Heart left ventricle (tissue), 13 donors: ENCODE measurements at regions not wholly inside any gene's neighbourhood (a gene's known extent, or its start where the extent isn't known, plus 50 kb on each side); places are given as distances from the start of the nearest gene placed in this dataset.

ENCODE experiments used
- POLR2A ChIP-seq, 2 donors: fragments of 450-650 bp; IDR thresholded peaks; one replicate each; pipeline ENCODE4 v1.6.1; 2017; ENCODE audit warnings: antibody characterized with exemption in 2 of 2, mild to moderate bottlenecking in 2 of 2, moderate library complexity in 2 of 2
- TF ChIP-seq, protein P1 (sequence below), 12 donors: fragments of 200-600 bp; sonication (generic) in 4 of 12; IDR thresholded peaks; one replicate each; pipeline versions ENCODE4 v1.5.0 to v1.8.0; 2018 to 2022; ENCODE audit warnings: antibody characterized with exemption in 12 of 12, mild to moderate bottlenecking in 5 of 12
- donor health status: ischemic (EF 13 %, LVEDD 7.1; RV severe dilation, severe dysfunction).
- donor health status: DM: no; HTN: yes; CAD: no.
- donor health status: DM: no; HTN: no; CAD: no.
- donor health status: ischemic (EF 25% LVEDD 6.9; RV normal size, moderate dysfunction).
- donor health status: ischemic (EF 25% LVEDD 5.7; RV mildly dilated, moderate dysfunction).
- donor health status: ischemic (EF 35%, LVEDD 5.7; RV mildly dilated, moderate dysfunction).
- donor health status: nonischemic (EF 11% LVEDD 7.7; RV severe dilation, severe dysfunction).
- donor health status: DM: yes; HTN: yes; CAD: no.
- donor health status: PGD.
- donor health status: ischemic (EF 29% LVEDD 5.4; RV normal size, mild dysfunction).
- donor health status: nonischemic (EF 23%, LVEDD 6.1; RV moderate dilation, normal function).

DNA sequence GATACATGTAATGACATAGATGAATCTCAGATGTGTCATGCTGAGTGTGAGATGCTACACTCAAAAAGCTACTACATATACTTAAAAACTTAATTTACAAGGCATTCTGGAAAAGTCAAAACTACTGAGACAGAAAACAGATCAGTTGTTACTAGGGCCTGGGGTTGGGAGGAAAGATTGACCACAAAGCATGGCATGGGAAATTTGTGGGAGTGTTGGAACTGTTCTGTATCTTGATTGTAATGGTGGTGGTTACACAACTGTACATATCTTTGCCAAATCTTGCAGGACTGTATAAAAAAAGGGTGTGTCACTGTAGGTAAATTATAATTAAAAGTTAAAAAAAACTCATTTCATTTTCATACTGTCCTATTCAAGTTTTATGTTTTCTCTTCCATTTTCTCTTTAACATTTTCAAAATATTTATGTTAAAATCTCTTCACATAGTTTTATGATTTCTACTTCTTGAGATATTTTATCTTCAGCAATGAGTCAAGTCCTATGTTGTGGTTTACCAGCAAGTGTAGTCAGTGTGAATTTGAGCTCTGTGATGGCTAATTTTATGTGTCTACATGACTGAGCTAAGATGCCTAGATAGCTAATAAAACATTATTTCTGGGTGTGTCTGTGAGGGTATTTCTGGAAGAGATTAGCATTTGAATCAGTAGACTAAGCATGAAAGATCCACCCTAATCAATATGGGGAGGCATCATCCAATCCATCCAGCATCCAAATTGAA lies 58.6 kb upstream of the VRK2 start:
- TF ChIP-seq POLR2A (IDR thresholded peaks at IDR 0.05), result no peak
- TF ChIP-seq, protein P1, sequence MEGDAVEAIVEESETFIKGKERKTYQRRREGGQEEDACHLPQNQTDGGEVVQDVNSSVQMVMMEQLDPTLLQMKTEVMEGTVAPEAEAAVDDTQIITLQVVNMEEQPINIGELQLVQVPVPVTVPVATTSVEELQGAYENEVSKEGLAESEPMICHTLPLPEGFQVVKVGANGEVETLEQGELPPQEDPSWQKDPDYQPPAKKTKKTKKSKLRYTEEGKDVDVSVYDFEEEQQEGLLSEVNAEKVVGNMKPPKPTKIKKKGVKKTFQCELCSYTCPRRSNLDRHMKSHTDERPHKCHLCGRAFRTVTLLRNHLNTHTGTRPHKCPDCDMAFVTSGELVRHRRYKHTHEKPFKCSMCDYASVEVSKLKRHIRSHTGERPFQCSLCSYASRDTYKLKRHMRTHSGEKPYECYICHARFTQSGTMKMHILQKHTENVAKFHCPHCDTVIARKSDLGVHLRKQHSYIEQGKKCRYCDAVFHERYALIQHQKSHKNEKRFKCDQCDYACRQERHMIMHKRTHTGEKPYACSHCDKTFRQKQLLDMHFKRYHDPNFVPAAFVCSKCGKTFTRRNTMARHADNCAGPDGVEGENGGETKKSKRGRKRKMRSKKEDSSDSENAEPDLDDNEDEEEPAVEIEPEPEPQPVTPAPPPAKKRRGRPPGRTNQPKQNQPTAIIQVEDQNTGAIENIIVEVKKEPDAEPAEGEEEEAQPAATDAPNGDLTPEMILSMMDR (IDR thresholded peaks at IDR 0.05), result no peak
